WI38 (cell line): ENCODE measurements at regions not wholly inside any gene's neighbourhood (a gene's known extent, or its start where the extent isn't known, plus 50 kb on each side); places are given as distances from the start of the nearest gene placed in this dataset.

Experiments
- H3K4me3 ChIP-seq: 2 replicates; pipeline ENCODE4 v1.5.1; 2011; ENCODE audit warnings: low read depth, mild to moderate bottlenecking, control low read depth, low read length
- CTCF ChIP-seq: IDR thresholded peaks from 2 replicates; pipeline ENCODE4 v1.5.1; 2012; ENCODE audit warnings: low read depth, mild to moderate bottlenecking, control low read depth, low read length

- H3K4me3 ChIP-seq = no peak overlapping the region
- no peak for TF ChIP-seq CTCF
Measured at GRCh38 chr4:15144967-15145295, 142.7 kb downstream of the CPEB2 start.

GRCh38 chr4:15145709-15146108, 143.4 kb downstream of the CPEB2 start:
- TF ChIP-seq CTCF = no peak
- no peak overlapping the region for H3K4me3 ChIP-seq

- H3K4me3 ChIP-seq = no peak overlapping the region
- TF ChIP-seq CTCF = no peak
Measured at GRCh38 chr4:15147714-15148113, 145.4 kb downstream of the CPEB2 start.

GRCh38 chr4:15148199-15148598, 145.9 kb downstream of the CPEB2 start:
- no peak overlapping the region for H3K4me3 ChIP-seq
- no peak for TF ChIP-seq CTCF

- TF ChIP-seq CTCF = no peak
- H3K4me3 ChIP-seq = no peak overlapping the region
Measured at GRCh38 chr4:15148691-15149090, 146.4 kb downstream of the CPEB2 start.

GRCh38 chr4:15149234-15149838, 147.1 kb downstream of the CPEB2 start:
- TF ChIP-seq CTCF = no peak
- H3K4me3 ChIP-seq = no peak overlapping the region

GRCh38 chr4:15149839-15150592, 147.7 kb downstream of the CPEB2 start:
- H3K4me3 ChIP-seq = no peak overlapping the region
- TF ChIP-seq CTCF = no peak
